ENCODE measurements at regions not wholly inside any gene's neighbourhood (a gene's known extent, or its start where the extent isn't known, plus 50 kb on each side); places are given as distances from the start of the nearest gene placed in this dataset.

- Histone ChIP-seq H3K4me3 (no peak overlapping the region), H3K4me1 (ENCODE audit: insufficient read depth) (no peaks in the 10 kb centered on the region), H3K36me3 (no peaks in the 10 kb centered on the region), H3K9me3 (no peaks in the 10 kb centered on the region), H3K27me3 (no peaks in the 10 kb centered on the region), H3K27ac (no peak overlapping the region)
- WGBS, 3 donors, result 80 to 82% (median 81%) methylated on average over 3 of the region's 3 CpGs
- intact Hi-C loops (cut with DNase I), result loop anchor here in 1 of 4 donors (10.0 kb wide), 1 partner anchor 90 kb away; no protein-coding TSS in a partner anchor
- TF ChIP-seq EP300 (IDR thresholded peaks at IDR 0.05) (no peak), POLR2A (IDR thresholded peaks at IDR 0.05) (no peak), CTCF (IDR thresholded peaks at IDR 0.05) (no peak)
- no peak for DNase-seq
Measured at GRCh38 chr14:34004881-34005280, 54.0 kb upstream of the EGLN3 start.

GRCh38 chr14:34003691-34004090 is 52.8 kb upstream of the EGLN3 start:
- Histone ChIP-seq H3K9me3 (no peaks in the 10 kb centered on the region), H3K4me1 (ENCODE audit: insufficient read depth) (no peaks in the 10 kb centered on the region), H3K27me3 (no peaks in the 10 kb centered on the region), H3K27ac (no peak overlapping the region), H3K36me3 (no peaks in the 10 kb centered on the region), H3K4me3 (no peak overlapping the region)
- no peak for DNase-seq
- 45 to 69% (median 65%) methylated on average over 4 of the region's 4 CpGs for WGBS, 3 donors
- no peak for TF ChIP-seq CTCF (IDR thresholded peaks at IDR 0.05)
- TF ChIP-seq POLR2A (IDR thresholded peaks at IDR 0.05), result no peak
- no peak for TF ChIP-seq EP300 (IDR thresholded peaks at IDR 0.05)
- intact Hi-C loops (cut with DNase I), result loop anchor here in 1 of 4 donors (10.0 kb wide), 1 partner anchor 89 kb away; no protein-coding TSS in a partner anchor

GRCh38 chr14:34003082-34003668 is 52.3 kb upstream of the EGLN3 start:
- no peaks in the 10 kb centered on the region for H3K4me1 ChIP-seq (ENCODE audit: insufficient read depth)
- intact Hi-C loops (cut with DNase I), result loop anchor here in 1 of 4 donors (10.0 kb wide), 1 partner anchor 88 kb away; no protein-coding TSS in a partner anchor
- no peak for DNase-seq
- 25 to 30% (median 29%) methylated on average over 4 of the region's 4 CpGs for WGBS, 3 donors
- H3K27me3 ChIP-seq, result no peaks in the 10 kb centered on the region
- TF ChIP-seq POLR2A (IDR thresholded peaks at IDR 0.05), result no peak
- TF ChIP-seq CTCF (IDR thresholded peaks at IDR 0.05), result no peak
- no peak for TF ChIP-seq EP300 (IDR thresholded peaks at IDR 0.05)
- no peak overlapping the region for H3K27ac ChIP-seq
- H3K9me3 ChIP-seq, result no peaks in the 10 kb centered on the region
- H3K4me3 ChIP-seq, result no peak overlapping the region
- no peaks in the 10 kb centered on the region for H3K36me3 ChIP-seq
